Keratinocyte (primary cell): ENCODE measurements at regions not wholly inside any gene's neighbourhood (a gene's known extent, or its start where the extent isn't known, plus 50 kb on each side); places are given as distances from the start of the nearest gene placed in this dataset.

Source experiments
- DNase-seq: peaks from one replicate; pipeline ENCODE4 v3.0.0-alpha.2; 2011; ENCODE audit warnings: low read depth, missing footprints, low spot score
- FAIRE-seq: peaks from 2 replicates; lab custom pipeline; 2011; peaks lifted over from hg19 to GRCh38; lab: Jason Lieb, UNC
- H2AFZ ChIP-seq: 2 replicates; pipeline ENCODE4 v1.6.0; 2012; ENCODE audit warnings: low read length, control low read depth, inconsistent platforms; ENCODE audit not compliant: control insufficient read depth
- H3K27ac ChIP-seq: 2 replicates; pipeline ENCODE4 v1.5.1; 2011; ENCODE audit warnings: low read length; ENCODE audit not compliant: control insufficient read depth, insufficient read depth
- H3K27me3 ChIP-seq: 3 replicates; pipeline ENCODE4 v1.6.0; 2011; ENCODE audit warnings: low read length; ENCODE audit not compliant: control insufficient read depth, insufficient read depth; ENCODE audit errors: extremely low read depth
- H3K36me3 ChIP-seq, 2 experiments: 2 replicates in 1 of 2; 3 replicates in 1 of 2; pipeline ENCODE4 v1.5.1; 2011; ENCODE audit warnings: low read length in 2 of 2, mild to moderate bottlenecking in 1 of 2; ENCODE audit not compliant: control insufficient read depth in 2 of 2, insufficient read depth in 2 of 2; ENCODE audit errors: extremely low read depth in 1 of 2
- H3K4me1 ChIP-seq: 3 replicates; pipeline ENCODE4 v1.5.1; 2011; ENCODE audit warnings: low read length; ENCODE audit not compliant: control insufficient read depth, insufficient read depth; ENCODE audit errors: extremely low read depth
- H3K4me2 ChIP-seq: 3 replicates; pipeline ENCODE4 v1.6.0; 2011; ENCODE audit warnings: low read depth, low read length; ENCODE audit not compliant: control insufficient read depth, insufficient read depth; ENCODE audit errors: extremely low read depth
- H3K4me3 ChIP-seq, 3 experiments: fragments of 200-600 bp in 1 of 3; sonication (generic) in 1 of 3; 2 replicates in 2 of 3; 3 replicates in 1 of 3; pipeline ENCODE4 v1.5.1; 2011 to 2016; ENCODE audit warnings: low read length in 3 of 3, mild to moderate bottlenecking in 3 of 3, control low read depth in 2 of 3, inconsistent platforms in 1 of 3, low read depth in 1 of 3, mixed read lengths in 1 of 3, mixed run types in 1 of 3, moderate library complexity in 1 of 3; ENCODE audit not compliant: control insufficient read depth in 2 of 3, insufficient read depth in 2 of 3; ENCODE audit errors: extremely low read depth in 1 of 3
- H3K79me2 ChIP-seq: 2 replicates; pipeline ENCODE4 v1.6.0; 2012; ENCODE audit warnings: low read length; ENCODE audit not compliant: control insufficient read depth, insufficient read depth
- H3K9ac ChIP-seq: 3 replicates; pipeline ENCODE4 v1.6.0; 2011; ENCODE audit warnings: low read length; ENCODE audit not compliant: control insufficient read depth, insufficient read depth; ENCODE audit errors: extremely low read depth
- H3K9me1 ChIP-seq: 3 replicates; pipeline ENCODE4 v1.6.0; 2011; ENCODE audit warnings: low read length; ENCODE audit not compliant: control insufficient read depth, insufficient read depth; ENCODE audit errors: extremely low read depth
- H3K9me3 ChIP-seq: 2 replicates; pipeline ENCODE4 v1.5.1; 2012; ENCODE audit warnings: low read depth, low read length; ENCODE audit not compliant: control insufficient read depth
- H4K20me1 ChIP-seq: 3 replicates; pipeline ENCODE4 v1.6.0; 2011; ENCODE audit warnings: low read length; ENCODE audit not compliant: control insufficient read depth, insufficient read depth; ENCODE audit errors: extremely low read depth
- CTCF ChIP-seq, 3 experiments: IDR thresholded peaks in 1 of 3; conservative IDR thresholded peaks in 1 of 3; optimal IDR thresholded peaks in 1 of 3; 2 replicates in 2 of 3; 3 replicates in 1 of 3; pipeline versions ENCODE3 to v1.5.1; 2011; ENCODE audit warnings: low read length in 3 of 3, mild to moderate bottlenecking in 3 of 3, moderate library complexity in 2 of 3, control low read depth in 1 of 3, inconsistent platforms in 1 of 3; ENCODE audit not compliant: insufficient read depth in 2 of 3; ENCODE audit errors: extremely low read depth in 1 of 3
- EZH2 ChIP-seq: IDR thresholded peaks from one replicate; pipeline ENCODE4 v1.6.1; 2012; ENCODE audit warnings: inconsistent platforms, mild to moderate bottlenecking, low read length, moderate library complexity
- dilution Hi-C: fragments of 300-500 bp; cut with MboI; formaldehyde crosslinking; loops from one replicate; pipeline ENCODE4 v1.7.0; 2020; ENCODE audit warnings: low sequenced_read_pairs; ENCODE audit not compliant: extremely low pct_ligation_motif_present

- Histone ChIP-seq H3K27ac (no peak overlapping the region), H2AFZ (no peak overlapping the region), H3K9me1 (no peaks in the 10 kb centered on the region), H3K4me3 (no peak overlapping the region), H3K4me1 (no peaks in the 10 kb centered on the region), H3K9ac (no peak overlapping the region), H3K9me3 (no peaks in the 10 kb centered on the region), H3K79me2 (no peaks in the 10 kb centered on the region), H3K4me2 (no peak overlapping the region), H4K20me1 (no peaks in the 10 kb centered on the region), H3K27me3 (no peaks in the 10 kb centered on the region), H3K36me3 (no peaks in the 10 kb centered on the region)
- DNase-seq (no peak), FAIRE-seq (no peak)
- dilution Hi-C loops: no loop called here
- TF ChIP-seq EZH2: no peak
- no peak for TF ChIP-seq CTCF (optimal IDR thresholded peaks at IDR 0.05 in 1 of 3, IDR thresholded peaks at IDR 0.05 in 1 of 3, conservative IDR thresholded peaks at IDR 0.05 in 1 of 3; ENCODE audit: extremely low read depth in 1 of 3, insufficient read depth in 2 of 3, low read length in 3 of 3)
Observed at GRCh38 chr17:55833306-55833705, 82.5 kb downstream of the PCTP start.

- no peaks in the 10 kb centered on the region for H3K9me1 ChIP-seq
- H2AFZ ChIP-seq: no peak overlapping the region
- no peak overlapping the region for H3K9ac ChIP-seq
- no peaks in the 10 kb centered on the region for H3K79me2 ChIP-seq
- dilution Hi-C loops: no loop called here
- no peaks in the 10 kb centered on the region for H3K36me3 ChIP-seq
- no peak overlapping the region for H3K27ac ChIP-seq
- H3K9me3 ChIP-seq: no peaks in the 10 kb centered on the region
- no peak for TF ChIP-seq EZH2
- TF ChIP-seq CTCF (optimal IDR thresholded peaks at IDR 0.05 in 1 of 3, IDR thresholded peaks at IDR 0.05 in 1 of 3, conservative IDR thresholded peaks at IDR 0.05 in 1 of 3; ENCODE audit: extremely low read depth in 1 of 3, insufficient read depth in 2 of 3, low read length in 3 of 3): no peak
- no peak for FAIRE-seq
- H3K4me2 ChIP-seq: no peak overlapping the region
- H3K27me3 ChIP-seq: no peaks in the 10 kb centered on the region
- no peak overlapping the region for H3K4me3 ChIP-seq
- H3K4me1 ChIP-seq: no peaks in the 10 kb centered on the region
- DNase-seq: no peak
- no peaks in the 10 kb centered on the region for H4K20me1 ChIP-seq
Observed at GRCh38 chr17:55842405-55843158, 91.7 kb downstream of the PCTP start.
